T-helper 17 cell (primary cell): ENCODE measurements at regions not wholly inside any gene's neighbourhood (a gene's known extent, or its start where the extent isn't known, plus 50 kb on each side); places are given as distances from the start of the nearest gene placed in this dataset.

Experiments used
- ATAC-seq: fragments of 150-1000 bp; cut with Tn5 transposase; 2 replicates; pipeline ENCODE4 v1.10.0; 2021; ENCODE audit warnings: mild to moderate bottlenecking, moderate library complexity
- DNase-seq, 3 donors: peaks; one replicate each; pipeline versions ENCODE4 v3.0.0 to v3.0.0-alpha.2; 2020 to 2021
- H3K9me3 ChIP-seq: one replicate; pipeline ENCODE4 v1.7.0; 2013; ENCODE audit warnings: low read length, mild to moderate bottlenecking; ENCODE audit not compliant: control insufficient read depth, poor library complexity, severe bottlenecking
- H3K27ac Mint-ChIP-seq: one replicate; pipeline ENCODE4 v1.8.0; 2022; ENCODE audit warnings: mild to moderate bottlenecking, moderate library complexity, mixed read lengths
- H3K27me3 Mint-ChIP-seq: one replicate; pipeline ENCODE4 v1.8.0; 2022; ENCODE audit warnings: mixed read lengths
- H3K36me3 Mint-ChIP-seq: one replicate; pipeline ENCODE4 v1.8.0; 2022; ENCODE audit warnings: low read depth, mixed read lengths
- H3K4me1 Mint-ChIP-seq: one replicate; pipeline ENCODE4 v1.8.0; 2022; ENCODE audit warnings: mild to moderate bottlenecking, mixed read lengths
- H3K4me3 Mint-ChIP-seq: one replicate; pipeline ENCODE4 v1.8.0; 2022; ENCODE audit warnings: mild to moderate bottlenecking, moderate library complexity, mixed read lengths

GRCh38 chr6:148602136-148602535 lies 144.7 kb upstream of the UST start:
- DNase-seq (no peak), ATAC-seq (no peak)
- H3K9me3 ChIP-seq = no peaks in the 10 kb centered on the region
- H3K4me3 Mint-ChIP-seq = no peak overlapping the region
- peaks cover 13% of the 10 kb centered on the region for H3K27me3 Mint-ChIP-seq
- H3K36me3 Mint-ChIP-seq = no peaks in the 10 kb centered on the region
- H3K27ac Mint-ChIP-seq = no peak overlapping the region
- H3K4me1 Mint-ChIP-seq = no peaks in the 10 kb centered on the region

- DNase-seq (no peak), ATAC-seq (no peak)
- no peak overlapping the region for H3K4me3 Mint-ChIP-seq
- peaks cover 4% of the 10 kb centered on the region for H3K36me3 Mint-ChIP-seq
- H3K9me3 ChIP-seq = no peaks in the 10 kb centered on the region
- H3K27ac Mint-ChIP-seq = no peak overlapping the region
- no peaks in the 10 kb centered on the region for H3K4me1 Mint-ChIP-seq
- peaks cover 25% of the 10 kb centered on the region for H3K27me3 Mint-ChIP-seq
These were observed 138.5 kb upstream of the UST start for GRCh38 chr6:148608199-148608951.

GRCh38 chr6:148611213-148611612 lies 135.6 kb upstream of the UST start:
- Mint-ChIP-seq H3K4me3 (no peak overlapping the region), H3K27me3 (peaks cover 35% of the 10 kb centered on the region), H3K27ac (no peak overlapping the region), H3K36me3 (peaks cover 4% of the 10 kb centered on the region), H3K4me1 (no peaks in the 10 kb centered on the region)
- no peaks in the 10 kb centered on the region for H3K9me3 ChIP-seq
- DNase-seq (no peak), ATAC-seq (no peak)

- Mint-ChIP-seq H3K27me3 (peaks cover 35% of the 10 kb centered on the region), H3K4me1 (no peaks in the 10 kb centered on the region), H3K36me3 (peaks cover 4% of the 10 kb centered on the region), H3K27ac (no peak overlapping the region), H3K4me3 (no peak overlapping the region)
- ATAC-seq (no peak), DNase-seq (no peak)
- no peaks in the 10 kb centered on the region for H3K9me3 ChIP-seq
These were observed 134.8 kb upstream of the UST start for GRCh38 chr6:148612043-148612442.

- no peak overlapping the region for H3K27ac Mint-ChIP-seq
- peaks cover 6% of the 10 kb centered on the region for H3K36me3 Mint-ChIP-seq
- H3K27me3 Mint-ChIP-seq = peaks cover 37% of the 10 kb centered on the region
- H3K4me1 Mint-ChIP-seq = peaks cover 2% of the 10 kb centered on the region
- ATAC-seq (no peak), DNase-seq (no peak)
- H3K4me3 Mint-ChIP-seq = no peak overlapping the region
- H3K9me3 ChIP-seq = no peaks in the 10 kb centered on the region
These were observed 132.2 kb upstream of the UST start for GRCh38 chr6:148614602-148615001.

- peaks cover 5% of the 10 kb centered on the region for H3K36me3 Mint-ChIP-seq
- H3K27ac Mint-ChIP-seq = no peak overlapping the region
- DNase-seq (no peak), ATAC-seq (no peak)
- H3K9me3 ChIP-seq = no peaks in the 10 kb centered on the region
- H3K4me3 Mint-ChIP-seq = no peak overlapping the region
- peaks cover 2% of the 10 kb centered on the region for H3K4me1 Mint-ChIP-seq
- peaks cover 39% of the 10 kb centered on the region for H3K27me3 Mint-ChIP-seq
These were observed 130.0 kb upstream of the UST start for GRCh38 chr6:148616841-148617240.

GRCh38 chr6:148617530-148617929 lies 129.3 kb upstream of the UST start:
- H3K27ac Mint-ChIP-seq = no peak overlapping the region
- ATAC-seq = no peak
- peaks cover 39% of the 10 kb centered on the region for H3K27me3 Mint-ChIP-seq
- no peaks in the 10 kb centered on the region for H3K9me3 ChIP-seq
- H3K4me1 Mint-ChIP-seq = peaks cover 2% of the 10 kb centered on the region
- no peak overlapping the region for H3K4me3 Mint-ChIP-seq
- DNase-seq = no peak
- peaks cover 4% of the 10 kb centered on the region for H3K36me3 Mint-ChIP-seq

- no peaks in the 10 kb centered on the region for H3K9me3 ChIP-seq
- peaks cover 2% of the 10 kb centered on the region for H3K36me3 Mint-ChIP-seq
- peaks cover 2% of the 10 kb centered on the region for H3K4me1 Mint-ChIP-seq
- H3K27ac Mint-ChIP-seq = no peak overlapping the region
- no peak overlapping the region for H3K4me3 Mint-ChIP-seq
- DNase-seq = no peak
- no peak for ATAC-seq
- peaks cover 30% of the 10 kb centered on the region for H3K27me3 Mint-ChIP-seq
These were observed 126.9 kb upstream of the UST start for GRCh38 chr6:148619891-148620290.

- no peak for ATAC-seq
- peaks cover 2% of the 10 kb centered on the region for H3K4me1 Mint-ChIP-seq
- no peak overlapping the region for H3K27ac Mint-ChIP-seq
- peaks cover 2% of the 10 kb centered on the region for H3K36me3 Mint-ChIP-seq
- DNase-seq = no peak
- no peaks in the 10 kb centered on the region for H3K9me3 ChIP-seq
- no peak overlapping the region for H3K4me3 Mint-ChIP-seq
- H3K27me3 Mint-ChIP-seq = peaks cover 30% of the 10 kb centered on the region
These were observed 126.1 kb upstream of the UST start for GRCh38 chr6:148620579-148621298.

GRCh38 chr6:148625609-148626008 lies 121.2 kb upstream of the UST start:
- Mint-ChIP-seq H3K27me3 (peaks cover 16% of the 10 kb centered on the region), H3K4me1 (peaks cover 7% of the 10 kb centered on the region), H3K4me3 (no peak overlapping the region), H3K27ac (no peak overlapping the region), H3K36me3 (no peaks in the 10 kb centered on the region)
- no peak for DNase-seq
- ATAC-seq = no peak
- no peaks in the 10 kb centered on the region for H3K9me3 ChIP-seq

GRCh38 chr6:148628251-148628650 lies 118.6 kb upstream of the UST start:
- no peak for ATAC-seq
- Mint-ChIP-seq H3K4me3 (no peak overlapping the region), H3K27me3 (peaks cover 1% of the 10 kb centered on the region), H3K27ac (no peak overlapping the region), H3K4me1 (peaks cover 7% of the 10 kb centered on the region), H3K36me3 (no peaks in the 10 kb centered on the region)
- no peaks in the 10 kb centered on the region for H3K9me3 ChIP-seq
- DNase-seq = no peak

- no peaks in the 10 kb centered on the region for H3K27me3 Mint-ChIP-seq
- ATAC-seq (no peak), DNase-seq (no peak)
- no peaks in the 10 kb centered on the region for H3K9me3 ChIP-seq
- H3K36me3 Mint-ChIP-seq = no peaks in the 10 kb centered on the region
- H3K4me1 Mint-ChIP-seq = peaks cover 7% of the 10 kb centered on the region
- no peak overlapping the region for H3K27ac Mint-ChIP-seq
- H3K4me3 Mint-ChIP-seq = no peak overlapping the region
These were observed 117.6 kb upstream of the UST start for GRCh38 chr6:148629181-148629580.

GRCh38 chr6:148629592-148630465 lies 117.0 kb upstream of the UST start:
- H3K27me3 Mint-ChIP-seq = no peaks in the 10 kb centered on the region
- H3K27ac Mint-ChIP-seq = no peak overlapping the region
- H3K4me1 Mint-ChIP-seq = peaks cover 7% of the 10 kb centered on the region
- no peak for DNase-seq
- ATAC-seq = no peak
- no peaks in the 10 kb centered on the region for H3K9me3 ChIP-seq
- peak overlapping the region; percentile 31 for H3K4me3 Mint-ChIP-seq
- H3K36me3 Mint-ChIP-seq = no peaks in the 10 kb centered on the region
